ENCODE measurements at regions not wholly inside any gene's neighbourhood (a gene's known extent, or its start where the extent isn't known, plus 50 kb on each side); places are given as distances from the start of the nearest gene placed in this dataset.
A peak's percentile ranks its signal among the peaks of the same experiment; 100 is the strongest.
"Not testable (repeated sequence)": the region's sequence is repeated elsewhere in the genome, so short reads cannot be mapped to it uniquely, and the experiment has no call there.

- Mint-ChIP-seq H3K36me3 (peaks cover 0 to 2% of the 10 kb centered on the region in 2 donors), H3K9me3 (peaks cover 0 to 12% (median 3%) of the 10 kb centered on the region in 7 donors), H3K27me3 (no peaks in the 10 kb centered on the region), H3K27ac (no peak overlapping the region), H3K4me1 (peaks cover 0 to 5% (median 4%) of the 10 kb centered on the region in 3 donors), H3K4me3 (no peak overlapping the region)
- DNase-seq, result no peak
- no peak for ATAC-seq (ENCODE audit: low read depth in 2 of 2)
These were observed 85.6 kb upstream of the CCND2 start for GRCh38 chr12:4187916-4188315.

GRCh38 chr12:4187315-4187714, 86.2 kb upstream of the CCND2 start:
- H3K27ac Mint-ChIP-seq; H3K4me1 Mint-ChIP-seq; H3K4me3 Mint-ChIP-seq; H3K36me3 Mint-ChIP-seq; ATAC-seq (ENCODE audit: low read depth in 2 of 2); DNase-seq; H3K27me3 Mint-ChIP-seq: not testable (repeated sequence)
- H3K9me3 Mint-ChIP-seq, result peaks cover 0 to 18% (median 5%) of the 10 kb centered on the region in 7 donors

GRCh38 chr12:4178424-4179170, 95.0 kb upstream of the CCND2 start:
- Mint-ChIP-seq H3K36me3 (peaks cover 0 to 8% of the 10 kb centered on the region in 2 donors), H3K27me3 (no peaks in the 10 kb centered on the region), H3K4me3 (no peak overlapping the region), H3K27ac (peak overlapping the region in 1 of 6 donors; percentile 88), H3K4me1 (peaks cover 0 to 4% (median 0%) of the 10 kb centered on the region in 3 donors), H3K9me3 (peaks cover 0 to 14% (median 5%) of the 10 kb centered on the region in 7 donors)
- DNase-seq (no peak), ATAC-seq (ENCODE audit: low read depth in 2 of 2) (no peak)

GRCh38 chr12:4177262-4177661, 96.3 kb upstream of the CCND2 start:
- H3K27ac Mint-ChIP-seq, result no peak overlapping the region
- H3K9me3 Mint-ChIP-seq, result peaks cover 0 to 3% (median 0%) of the 10 kb centered on the region in 7 donors
- H3K4me3 Mint-ChIP-seq, result no peak overlapping the region
- H3K36me3 Mint-ChIP-seq, result no peaks in the 10 kb centered on the region
- H3K4me1 Mint-ChIP-seq, result peaks cover 0 to 4% (median 0%) of the 10 kb centered on the region in 3 donors
- no peak for DNase-seq
- ATAC-seq (ENCODE audit: low read depth in 2 of 2), result peak in 1 of 2 donors; percentile 25
- H3K27me3 Mint-ChIP-seq, result no peaks in the 10 kb centered on the region

- Mint-ChIP-seq H3K36me3 (no peaks in the 10 kb centered on the region), H3K4me1 (peaks cover 0 to 4% (median 0%) of the 10 kb centered on the region in 3 donors), H3K27ac (no peak overlapping the region), H3K9me3 (no peaks in the 10 kb centered on the region), H3K27me3 (no peaks in the 10 kb centered on the region), H3K4me3 (no peak overlapping the region)
- DNase-seq (no peak), ATAC-seq (ENCODE audit: low read depth in 2 of 2) (no peak)
These were observed 97.4 kb upstream of the CCND2 start for GRCh38 chr12:4176168-4176567.

- Mint-ChIP-seq H3K4me3 (no peak overlapping the region), H3K4me1 (peaks cover 9 to 10% (median 9%) of the 10 kb centered on the region in 3 donors), H3K27me3 (no peaks in the 10 kb centered on the region), H3K27ac (peak overlapping the region in 2 of 6 donors; percentile 9 to 87), H3K9me3 (no peaks in the 10 kb centered on the region), H3K36me3 (no peaks in the 10 kb centered on the region)
- no peak for DNase-seq
- no peak for ATAC-seq (ENCODE audit: low read depth in 2 of 2)
These were observed 99.1 kb upstream of the CCND2 start for GRCh38 chr12:4174417-4174816.

GRCh38 chr12:4172999-4173398, 100.6 kb upstream of the CCND2 start:
- peaks cover 19 to 23% (median 22%) of the 10 kb centered on the region in 3 donors for H3K4me1 Mint-ChIP-seq
- ATAC-seq (ENCODE audit: low read depth in 2 of 2), result no peak
- H3K9me3 Mint-ChIP-seq, result no peaks in the 10 kb centered on the region
- H3K27ac Mint-ChIP-seq, result peak overlapping the region in 1 of 6 donors; percentile 3
- DNase-seq, result no peak
- no peaks in the 10 kb centered on the region for H3K36me3 Mint-ChIP-seq
- H3K4me3 Mint-ChIP-seq, result no peak overlapping the region
- no peaks in the 10 kb centered on the region for H3K27me3 Mint-ChIP-seq

- Mint-ChIP-seq H3K27ac (no peak overlapping the region), H3K27me3 (no peaks in the 10 kb centered on the region), H3K9me3 (no peaks in the 10 kb centered on the region), H3K36me3 (no peaks in the 10 kb centered on the region), H3K4me1 (peaks cover 22 to 33% (median 30%) of the 10 kb centered on the region in 3 donors), H3K4me3 (no peak overlapping the region)
- DNase-seq (no peak), ATAC-seq (ENCODE audit: low read depth in 2 of 2) (no peak)
These were observed 101.8 kb upstream of the CCND2 start for GRCh38 chr12:4171742-4172141.

- Mint-ChIP-seq H3K4me1 (peaks cover 34 to 45% (median 40%) of the 10 kb centered on the region in 3 donors), H3K4me3 (peak overlapping the region in 4 of 8 donors; percentile 4 to 28 (median 14)), H3K27me3 (no peaks in the 10 kb centered on the region), H3K27ac (peak overlapping the region in 4 of 6 donors; percentile 2 to 60 (median 12)), H3K36me3 (no peaks in the 10 kb centered on the region), H3K9me3 (no peaks in the 10 kb centered on the region)
- ATAC-seq (ENCODE audit: low read depth in 2 of 2) (no peak), DNase-seq (no peak)
These were observed 103.6 kb upstream of the CCND2 start for GRCh38 chr12:4169959-4170358.

GRCh38 chr12:4169531-4169930, 104.0 kb upstream of the CCND2 start:
- no peak for ATAC-seq (ENCODE audit: low read depth in 2 of 2)
- H3K9me3 Mint-ChIP-seq, result no peaks in the 10 kb centered on the region
- H3K27ac Mint-ChIP-seq, result peak overlapping the region in 3 of 6 donors; percentile 2 to 26 (median 22)
- H3K36me3 Mint-ChIP-seq, result no peaks in the 10 kb centered on the region
- no peaks in the 10 kb centered on the region for H3K27me3 Mint-ChIP-seq
- no peak for DNase-seq
- peaks cover 38 to 49% (median 44%) of the 10 kb centered on the region in 3 donors for H3K4me1 Mint-ChIP-seq
- peak overlapping the region in 5 of 8 donors; percentile 4 to 28 (median 22) for H3K4me3 Mint-ChIP-seq

GRCh38 chr12:4168036-4168435, 105.5 kb upstream of the CCND2 start:
- Mint-ChIP-seq H3K4me1 (peaks cover 38 to 57% (median 49%) of the 10 kb centered on the region in 3 donors), H3K36me3 (no peaks in the 10 kb centered on the region), H3K27me3 (no peaks in the 10 kb centered on the region), H3K27ac (peak overlapping the region; percentile 12 to 93 (median 70)), H3K9me3 (no peaks in the 10 kb centered on the region), H3K4me3 (peak overlapping the region in 2 of 8 donors; percentile 63 to 72)
- DNase-seq (peak; percentile 49), ATAC-seq (ENCODE audit: low read depth in 2 of 2) (peak; percentile 77)

GRCh38 chr12:4164559-4165558, 108.7 kb upstream of the CCND2 start:
- peak overlapping the region; percentile 83 to 100 (median 96) for H3K27ac Mint-ChIP-seq
- DNase-seq, result peak; percentile 69
- no peaks in the 10 kb centered on the region for H3K36me3 Mint-ChIP-seq
- H3K4me1 Mint-ChIP-seq, result peaks cover 41 to 51% (median 44%) of the 10 kb centered on the region in 3 donors
- H3K9me3 Mint-ChIP-seq, result no peaks in the 10 kb centered on the region
- peak overlapping the region; percentile 81 to 96 (median 94) for H3K4me3 Mint-ChIP-seq
- no peaks in the 10 kb centered on the region for H3K27me3 Mint-ChIP-seq
- ATAC-seq (ENCODE audit: low read depth in 2 of 2), result peak; percentile 84 to 85

GRCh38 chr12:4164188-4164558, 109.4 kb upstream of the CCND2 start:
- H3K27me3 Mint-ChIP-seq, result no peaks in the 10 kb centered on the region
- no peaks in the 10 kb centered on the region for H3K36me3 Mint-ChIP-seq
- peak overlapping the region; percentile 81 to 96 (median 94) for H3K4me3 Mint-ChIP-seq
- H3K9me3 Mint-ChIP-seq, result no peaks in the 10 kb centered on the region
- peak overlapping the region; percentile 83 to 100 (median 96) for H3K27ac Mint-ChIP-seq
- H3K4me1 Mint-ChIP-seq, result peaks cover 34 to 45% (median 38%) of the 10 kb centered on the region in 3 donors
- DNase-seq, result no peak
- no peak for ATAC-seq (ENCODE audit: low read depth in 2 of 2)
